SU-DHL-6 (cell line): ENCODE measurements at regions not wholly inside any gene's neighbourhood (a gene's known extent, or its start where the extent isn't known, plus 50 kb on each side); places are given as distances from the start of the nearest gene placed in this dataset.

Experiments
- H2AFZ ChIP-seq: fragments of 200-600 bp; sonication (generic); 2 replicates; pipeline ENCODE4 v1.6.1; 2014; ENCODE audit warnings: low read depth, mild to moderate bottlenecking, moderate library complexity, mixed read lengths, antibody characterized with exemption, low read length; ENCODE audit not compliant: severe bottlenecking
- H3F3A ChIP-seq: fragments of 200-600 bp; shearing (Covaris generic); 2 replicates; pipeline ENCODE4 v1.6.0; 2016; ENCODE audit warnings: antibody characterized with exemption, mild to moderate bottlenecking; ENCODE audit not compliant: insufficient read depth
- H3K27ac ChIP-seq: fragments of 200-600 bp; sonication (generic); 2 replicates; pipeline ENCODE4 v1.5.1; 2016; ENCODE audit warnings: low read depth, mild to moderate bottlenecking, low read length, moderate library complexity, mixed read lengths
- H3K27me3 ChIP-seq: fragments of 200-600 bp; sonication (generic), shearing (Covaris generic); 2 replicates; pipeline ENCODE4 v1.6.0; 2014; ENCODE audit warnings: mild to moderate bottlenecking, low read length
- H3K36me3 ChIP-seq: fragments of 200-600 bp; sonication (generic); 2 replicates; pipeline ENCODE4 v1.6.1; 2014; ENCODE audit warnings: mild to moderate bottlenecking, low read length, mixed read lengths
- H3K4me2 ChIP-seq: fragments of 300-600, 200-600 bp; shearing (Covaris generic), sonication (generic); 2 replicates; pipeline ENCODE4 v1.6.0; 2014; ENCODE audit warnings: low read length, low read depth, mild to moderate bottlenecking; ENCODE audit not compliant: poor library complexity, severe bottlenecking
- H3K4me3 ChIP-seq: fragments of 200-600 bp; sonication (generic); 2 replicates; pipeline ENCODE4 v1.5.1; 2014; ENCODE audit warnings: antibody characterized with exemption, low read length, mild to moderate bottlenecking, mixed read lengths; ENCODE audit not compliant: insufficient read depth, poor library complexity, severe bottlenecking
- H3K79me2 ChIP-seq: fragments of 200-600 bp; sonication (generic); 2 replicates; pipeline ENCODE4 v1.6.1; 2014; ENCODE audit warnings: mild to moderate bottlenecking, low read length, moderate library complexity; ENCODE audit not compliant: insufficient read depth
- H3K9ac ChIP-seq: fragments of 200-600 bp; sonication (generic); 2 replicates; pipeline ENCODE4 v1.7.0; 2014; ENCODE audit warnings: mild to moderate bottlenecking, low read length
- H3K9me2 ChIP-seq: fragments of 200-600 bp; sonication (generic); replicated peaks from 2 replicates; pipeline ENCODE4 v1.6.1; 2014; ENCODE audit warnings: low read length; ENCODE audit not compliant: insufficient read depth
- H3K9me3 ChIP-seq: fragments of 200-600 bp; sonication (generic); 2 replicates; pipeline ENCODE4 v1.6.1; 2014; ENCODE audit warnings: low read length, mixed read lengths; ENCODE audit not compliant: insufficient read depth
- H4K20me1 ChIP-seq: fragments of 200-600 bp; sonication (generic); 2 replicates; pipeline ENCODE4 v1.6.1; 2014; ENCODE audit warnings: low read depth, mild to moderate bottlenecking, antibody characterized with exemption, low read length, moderate library complexity, mixed read lengths
- EZH2phosphoT487 ChIP-seq: fragments of 200-600 bp; sonication (generic), shearing (Covaris generic); conservative IDR thresholded peaks from 2 replicates; pipeline ENCODE4 v1.6.1; 2018; ENCODE audit warnings: mild to moderate bottlenecking, antibody characterized with exemption, low read length, moderate library complexity, mixed read lengths
- TF ChIP-seq, protein P1 (sequence below): fragments of 200-600 bp; sonication (generic); IDR thresholded peaks from one replicate; pipeline ENCODE4 v1.5.1; 2017; ENCODE audit warnings: antibody characterized with exemption, mild to moderate bottlenecking, low read length, moderate library complexity; ENCODE audit not compliant: insufficient read depth, poor library complexity, severe bottlenecking

GRCh38 chrX:45771560-45772340 lies 571.1 kb upstream of the DIPK2B start:
- no peaks in the 10 kb centered on the region for H3K9me3 ChIP-seq
- H3K9me2 ChIP-seq: no peaks in the 10 kb centered on the region
- H3K27ac ChIP-seq: no peak overlapping the region
- H3K4me2 ChIP-seq: no peak overlapping the region
- no peaks in the 10 kb centered on the region for H3K36me3 ChIP-seq
- H3K79me2 ChIP-seq: no peaks in the 10 kb centered on the region
- no peaks in the 10 kb centered on the region for H3K27me3 ChIP-seq
- H3K9ac ChIP-seq: no peak overlapping the region
- TF ChIP-seq, protein P1, sequence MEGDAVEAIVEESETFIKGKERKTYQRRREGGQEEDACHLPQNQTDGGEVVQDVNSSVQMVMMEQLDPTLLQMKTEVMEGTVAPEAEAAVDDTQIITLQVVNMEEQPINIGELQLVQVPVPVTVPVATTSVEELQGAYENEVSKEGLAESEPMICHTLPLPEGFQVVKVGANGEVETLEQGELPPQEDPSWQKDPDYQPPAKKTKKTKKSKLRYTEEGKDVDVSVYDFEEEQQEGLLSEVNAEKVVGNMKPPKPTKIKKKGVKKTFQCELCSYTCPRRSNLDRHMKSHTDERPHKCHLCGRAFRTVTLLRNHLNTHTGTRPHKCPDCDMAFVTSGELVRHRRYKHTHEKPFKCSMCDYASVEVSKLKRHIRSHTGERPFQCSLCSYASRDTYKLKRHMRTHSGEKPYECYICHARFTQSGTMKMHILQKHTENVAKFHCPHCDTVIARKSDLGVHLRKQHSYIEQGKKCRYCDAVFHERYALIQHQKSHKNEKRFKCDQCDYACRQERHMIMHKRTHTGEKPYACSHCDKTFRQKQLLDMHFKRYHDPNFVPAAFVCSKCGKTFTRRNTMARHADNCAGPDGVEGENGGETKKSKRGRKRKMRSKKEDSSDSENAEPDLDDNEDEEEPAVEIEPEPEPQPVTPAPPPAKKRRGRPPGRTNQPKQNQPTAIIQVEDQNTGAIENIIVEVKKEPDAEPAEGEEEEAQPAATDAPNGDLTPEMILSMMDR: no peak
- TF ChIP-seq EZH2phosphoT487: no peak
- no peaks in the 10 kb centered on the region for H4K20me1 ChIP-seq
- no peak overlapping the region for H3K4me3 ChIP-seq
- H2AFZ ChIP-seq: no peak overlapping the region
- H3F3A ChIP-seq: no peaks in the 10 kb centered on the region

DNA sequence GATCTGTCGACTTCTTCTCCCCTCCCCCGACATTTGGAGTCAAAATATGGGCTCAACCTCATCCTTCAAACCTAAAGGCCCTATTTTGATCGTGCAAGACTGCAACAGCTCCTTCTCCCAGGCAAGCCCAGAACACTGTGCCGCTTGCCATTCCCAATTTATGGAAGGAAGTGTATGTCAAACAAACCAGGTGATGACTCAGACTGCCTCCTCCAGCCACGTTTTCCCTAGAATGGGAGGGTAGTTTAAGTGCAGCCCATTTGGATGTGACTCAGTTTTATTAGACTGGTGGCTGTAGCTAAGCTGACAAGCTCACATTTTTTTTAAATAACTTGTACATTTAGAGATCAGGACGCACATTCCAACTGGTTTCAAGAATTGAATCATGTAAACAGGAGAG lies 570.4 kb upstream of the DIPK2B start:
- Histone ChIP-seq H3K27me3 (no peaks in the 10 kb centered on the region), H3K9ac (no peak overlapping the region), H3K79me2 (no peaks in the 10 kb centered on the region), H3K4me2 (no peak overlapping the region), H3K36me3 (no peaks in the 10 kb centered on the region), H3K27ac (no peak overlapping the region), H3K4me3 (no peak overlapping the region), H3K9me2 (no peaks in the 10 kb centered on the region), H3F3A (no peaks in the 10 kb centered on the region), H3K9me3 (no peaks in the 10 kb centered on the region), H4K20me1 (no peaks in the 10 kb centered on the region), H2AFZ (no peak overlapping the region)
- TF ChIP-seq EZH2phosphoT487: no peak
- TF ChIP-seq, protein P1: no peak

- H3K27me3 ChIP-seq: no peaks in the 10 kb centered on the region
- TF ChIP-seq EZH2phosphoT487: no peak
- TF ChIP-seq, protein P1: no peak
- no peaks in the 10 kb centered on the region for H3K9me3 ChIP-seq
- no peak overlapping the region for H3K4me3 ChIP-seq
- no peaks in the 10 kb centered on the region for H3F3A ChIP-seq
- no peak overlapping the region for H3K9ac ChIP-seq
- no peak overlapping the region for H2AFZ ChIP-seq
- H3K79me2 ChIP-seq: no peaks in the 10 kb centered on the region
- H3K9me2 ChIP-seq: no peaks in the 10 kb centered on the region
- H3K4me2 ChIP-seq: no peak overlapping the region
- no peaks in the 10 kb centered on the region for H3K36me3 ChIP-seq
- H4K20me1 ChIP-seq: no peaks in the 10 kb centered on the region
- H3K27ac ChIP-seq: no peak overlapping the region
Measured at GRCh38 chrX:45769761-45770582, 569.3 kb upstream of the DIPK2B start.
